HUES6 (cell line): ENCODE measurements at regions not wholly inside any gene's neighbourhood (a gene's known extent, or its start where the extent isn't known, plus 50 kb on each side); places are given as distances from the start of the nearest gene placed in this dataset.

Source experiments
- H3K27ac ChIP-seq: 2 replicates; pipeline ENCODE4 v1.7.0; 2013; ENCODE audit warnings: low read depth, mild to moderate bottlenecking, low read length, inconsistent platforms
- H3K27me3 ChIP-seq: 2 replicates; pipeline ENCODE4 v1.6.1; 2013; ENCODE audit warnings: low read length; ENCODE audit not compliant: control insufficient read depth, insufficient read depth
- H3K36me3 ChIP-seq: 2 replicates; pipeline ENCODE4 v1.6.1; 2013; ENCODE audit warnings: low read length; ENCODE audit not compliant: control insufficient read depth, insufficient read depth
- H3K4me1 ChIP-seq: 2 replicates; pipeline ENCODE4 v1.6.1; 2013; ENCODE audit warnings: low read length; ENCODE audit not compliant: control insufficient read depth, insufficient read depth
- H3K4me3 ChIP-seq: 2 replicates; pipeline ENCODE4 v1.5.1; 2013; ENCODE audit warnings: low read depth, low read length
- H3K9ac ChIP-seq: one replicate; pipeline ENCODE4 v1.6.1; 2013; ENCODE audit warnings: mild to moderate bottlenecking, low read length
- H3K9me3 ChIP-seq: 2 replicates; pipeline ENCODE4 v1.6.1; 2013; ENCODE audit warnings: low read depth, low read length; ENCODE audit not compliant: control insufficient read depth, insufficient read depth

GRCh38 chr5:155935723-155936122 is 391.2 kb upstream of the SGCD start:
- H3K27ac ChIP-seq, result no peak overlapping the region
- H3K27me3 ChIP-seq, result no peaks in the 10 kb centered on the region
- H3K9ac ChIP-seq, result no peak overlapping the region
- H3K36me3 ChIP-seq, result no peaks in the 10 kb centered on the region
- no peaks in the 10 kb centered on the region for H3K9me3 ChIP-seq
- no peaks in the 10 kb centered on the region for H3K4me1 ChIP-seq
- H3K4me3 ChIP-seq, result no peak overlapping the region

- no peak overlapping the region for H3K27ac ChIP-seq
- no peaks in the 10 kb centered on the region for H3K27me3 ChIP-seq
- no peaks in the 10 kb centered on the region for H3K36me3 ChIP-seq
- no peak overlapping the region for H3K4me3 ChIP-seq
- no peaks in the 10 kb centered on the region for H3K9me3 ChIP-seq
- H3K4me1 ChIP-seq, result no peaks in the 10 kb centered on the region
- H3K9ac ChIP-seq, result no peak overlapping the region
Observed at GRCh38 chr5:155936520-155937406, 390.2 kb upstream of the SGCD start.

- no peaks in the 10 kb centered on the region for H3K36me3 ChIP-seq
- no peaks in the 10 kb centered on the region for H3K27me3 ChIP-seq
- H3K9ac ChIP-seq, result no peak overlapping the region
- H3K4me3 ChIP-seq, result no peak overlapping the region
- H3K27ac ChIP-seq, result no peak overlapping the region
- no peaks in the 10 kb centered on the region for H3K4me1 ChIP-seq
- H3K9me3 ChIP-seq, result no peaks in the 10 kb centered on the region
Observed at GRCh38 chr5:155938051-155938450, 388.9 kb upstream of the SGCD start.

GRCh38 chr5:155941340-155941739 is 385.6 kb upstream of the SGCD start:
- no peaks in the 10 kb centered on the region for H3K27me3 ChIP-seq
- no peaks in the 10 kb centered on the region for H3K36me3 ChIP-seq
- H3K27ac ChIP-seq, result no peak overlapping the region
- no peaks in the 10 kb centered on the region for H3K4me1 ChIP-seq
- H3K9ac ChIP-seq, result no peak overlapping the region
- H3K9me3 ChIP-seq, result no peaks in the 10 kb centered on the region
- no peak overlapping the region for H3K4me3 ChIP-seq

GRCh38 chr5:155943516-155944407 is 383.2 kb upstream of the SGCD start:
- H3K27ac ChIP-seq, result no peak overlapping the region
- H3K27me3 ChIP-seq, result no peaks in the 10 kb centered on the region
- no peaks in the 10 kb centered on the region for H3K9me3 ChIP-seq
- H3K4me3 ChIP-seq, result no peak overlapping the region
- no peak overlapping the region for H3K9ac ChIP-seq
- H3K36me3 ChIP-seq, result no peaks in the 10 kb centered on the region
- no peaks in the 10 kb centered on the region for H3K4me1 ChIP-seq

- Histone ChIP-seq H3K4me3 (no peak overlapping the region), H3K4me1 (peaks cover 5% of the 10 kb centered on the region), H3K9me3 (no peaks in the 10 kb centered on the region), H3K9ac (no peak overlapping the region), H3K27ac (no peak overlapping the region), H3K27me3 (no peaks in the 10 kb centered on the region), H3K36me3 (no peaks in the 10 kb centered on the region)
Observed at GRCh38 chr5:155947394-155948062, 379.4 kb upstream of the SGCD start.

GRCh38 chr5:155948576-155948975 is 378.4 kb upstream of the SGCD start:
- Histone ChIP-seq H3K27ac (no peak overlapping the region), H3K9ac (no peak overlapping the region), H3K27me3 (no peaks in the 10 kb centered on the region), H3K4me1 (peaks cover 15% of the 10 kb centered on the region), H3K9me3 (no peaks in the 10 kb centered on the region), H3K4me3 (no peak overlapping the region), H3K36me3 (no peaks in the 10 kb centered on the region)

- Histone ChIP-seq H3K4me3 (no peak overlapping the region), H3K9ac (no peak overlapping the region), H3K36me3 (no peaks in the 10 kb centered on the region), H3K9me3 (no peaks in the 10 kb centered on the region), H3K27ac (no peak overlapping the region), H3K27me3 (no peaks in the 10 kb centered on the region), H3K4me1 (peaks cover 19% of the 10 kb centered on the region)
Observed at GRCh38 chr5:155952486-155953089, 374.4 kb upstream of the SGCD start.

- Histone ChIP-seq H3K4me3 (no peak overlapping the region), H3K27me3 (no peaks in the 10 kb centered on the region), H3K4me1 (peaks cover 19% of the 10 kb centered on the region), H3K27ac (no peak overlapping the region), H3K9me3 (no peaks in the 10 kb centered on the region), H3K36me3 (no peaks in the 10 kb centered on the region), H3K9ac (no peak overlapping the region)
Observed at GRCh38 chr5:155953335-155953734, 373.6 kb upstream of the SGCD start.

GRCh38 chr5:155954701-155955445 is 372.1 kb upstream of the SGCD start:
- Histone ChIP-seq H3K4me1 (peaks cover 19% of the 10 kb centered on the region), H3K4me3 (no peak overlapping the region), H3K9ac (no peak overlapping the region), H3K9me3 (no peaks in the 10 kb centered on the region), H3K36me3 (no peaks in the 10 kb centered on the region), H3K27ac (no peak overlapping the region), H3K27me3 (no peaks in the 10 kb centered on the region)
